GM20431 (cell line): ENCODE measurements at regions not wholly inside any gene's neighbourhood (a gene's known extent, or its start where the extent isn't known, plus 50 kb on each side); places are given as distances from the start of the nearest gene placed in this dataset.
"Not testable (repeated sequence)": the region's sequence is repeated elsewhere in the genome, so short reads cannot be mapped to it uniquely, and the experiment has no call there.

Experiments used
- in situ Hi-C: fragments of 300-500 bp; cut with MseI, MboI; formaldehyde crosslinking; loops from one replicate; pipeline ENCODE4 v1.15.0; 2020; ENCODE audit warnings: low sequenced_read_pairs; ENCODE audit not compliant: unreplicated experiment

DNA sequence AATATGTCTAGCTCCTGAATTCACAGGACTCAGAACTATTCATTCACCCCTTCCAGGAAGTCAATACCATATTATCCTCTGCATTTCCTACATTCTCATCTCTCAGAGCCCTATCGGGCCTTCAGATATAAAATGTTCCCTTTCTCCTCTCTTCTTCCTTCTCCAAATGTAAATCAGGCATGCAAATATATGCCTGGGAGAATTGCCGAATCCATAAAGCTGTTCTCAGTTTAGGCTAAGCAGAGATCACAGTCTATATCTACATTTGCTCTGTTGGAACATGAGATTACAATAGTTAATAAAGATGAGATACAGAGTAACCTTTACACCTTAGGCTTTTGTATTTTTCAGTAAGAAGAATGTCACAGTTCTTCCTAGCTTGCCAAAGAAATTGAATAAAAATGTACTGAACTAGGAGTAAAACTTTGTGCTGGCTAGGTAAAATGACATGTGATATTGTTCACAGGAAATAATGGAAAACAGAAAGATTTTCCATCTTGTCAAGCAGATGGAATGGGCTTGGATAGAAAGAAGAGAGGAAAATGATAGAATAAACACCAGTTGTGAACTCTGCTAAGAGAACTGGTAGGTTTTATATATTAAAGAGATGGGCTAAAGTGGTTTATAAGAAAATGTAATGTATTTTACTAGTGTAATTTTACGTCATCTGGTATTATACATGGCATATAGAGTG is 161.5 kb downstream of the NRIP1 start:
- in situ Hi-C loops = no loop called here

- in situ Hi-C loops = no loop called here
These were observed 163.3 kb downstream of the NRIP1 start for GRCh38 chr21:14901482-14901958.

DNA sequence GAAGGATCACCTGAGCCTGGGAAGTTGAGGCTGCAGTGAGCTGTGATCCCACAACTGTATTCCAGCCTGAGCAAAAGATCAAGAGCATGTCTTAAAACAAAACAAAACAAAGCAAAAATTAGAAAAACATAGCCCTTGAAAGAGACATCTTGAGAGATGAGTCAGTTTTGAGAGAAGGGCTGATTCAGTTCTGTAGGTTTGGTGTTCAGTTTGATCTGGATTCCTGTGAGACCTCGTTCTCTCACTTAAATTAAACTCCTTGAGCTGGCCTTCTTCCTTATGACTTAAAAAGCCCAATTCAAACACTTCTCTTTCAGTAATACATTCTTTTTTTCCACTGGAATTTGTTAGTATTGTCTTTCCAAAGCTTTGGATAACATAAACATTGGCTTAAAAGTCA is 164.2 kb downstream of the NRIP1 start:
- in situ Hi-C loops = no loop called here

GRCh38 chr21:14900058-14900457 is 164.7 kb downstream of the NRIP1 start:
- in situ Hi-C loops = no loop called here

DNA sequence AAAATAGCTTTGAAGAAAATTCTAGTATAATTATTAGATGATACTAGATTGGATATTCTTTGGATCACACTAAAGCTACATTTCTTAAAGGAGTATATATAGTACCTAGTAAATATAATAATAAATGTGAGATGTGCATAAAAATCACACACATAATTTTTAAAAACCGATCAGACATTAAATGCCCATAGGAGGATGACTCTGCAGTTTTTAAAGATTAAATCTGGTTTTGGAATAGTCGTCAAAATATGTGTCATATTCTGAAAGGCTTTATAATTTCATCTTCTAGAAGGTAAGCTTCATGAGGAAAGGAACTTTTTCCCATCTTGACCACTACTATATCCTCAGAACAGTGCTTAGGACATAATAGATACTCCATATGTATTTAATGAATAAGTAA is 169.0 kb downstream of the NRIP1 start:
- in situ Hi-C loops = no loop called here

DNA sequence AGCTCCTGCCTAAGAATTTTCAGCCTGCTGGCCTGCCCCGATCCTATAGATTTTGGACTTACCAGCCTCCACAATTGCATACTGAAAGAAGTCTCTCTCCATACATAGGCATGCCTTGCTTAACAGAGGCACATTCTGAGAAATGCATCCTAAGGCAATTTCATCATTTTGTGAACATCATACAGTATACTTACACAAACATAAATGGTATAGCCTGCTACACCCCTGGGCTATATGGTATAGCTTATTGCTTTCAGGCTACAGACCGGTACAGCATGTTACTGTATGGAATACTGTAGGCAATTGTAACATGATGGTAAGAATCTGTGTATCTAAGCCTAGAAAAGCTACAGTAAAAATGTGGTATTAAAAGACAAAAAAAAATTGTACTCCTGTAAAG is 174.7 kb downstream of the NRIP1 start:
- in situ Hi-C loops = no loop called here

DNA sequence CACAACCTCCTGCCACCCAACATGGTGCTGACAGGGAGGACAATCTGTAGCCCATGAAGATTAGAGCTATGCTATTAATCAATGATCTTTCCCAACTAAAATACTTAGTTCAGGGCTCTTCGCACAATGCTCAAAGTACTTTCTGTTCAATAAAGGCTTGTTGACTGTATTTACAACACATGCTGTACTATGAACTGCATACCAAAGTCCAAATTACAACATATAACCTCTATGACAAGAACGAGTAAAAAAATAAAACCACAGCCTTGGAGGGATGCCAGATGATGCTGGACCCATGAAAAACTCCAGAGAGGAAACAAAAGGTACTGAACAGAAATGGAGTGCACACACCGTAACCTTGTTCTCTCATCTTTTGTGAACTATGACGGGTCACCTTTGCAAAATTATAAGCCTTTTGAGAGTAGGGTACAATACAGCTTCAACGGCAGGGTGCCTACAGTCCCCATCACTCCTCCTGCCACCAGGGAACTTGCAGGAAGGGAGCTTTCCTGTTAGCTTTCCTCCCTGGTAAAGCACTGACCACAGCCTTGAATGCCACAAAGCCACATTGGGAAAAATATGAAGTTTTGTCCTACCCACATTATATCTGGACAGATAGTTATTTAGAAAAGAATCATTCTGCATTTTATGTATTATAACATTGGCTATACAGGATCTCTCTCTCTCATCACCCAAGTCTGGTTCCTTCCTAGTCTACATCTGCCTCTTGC is 175.6 kb downstream of the NRIP1 start:
- in situ Hi-C loops = no loop called here

DNA sequence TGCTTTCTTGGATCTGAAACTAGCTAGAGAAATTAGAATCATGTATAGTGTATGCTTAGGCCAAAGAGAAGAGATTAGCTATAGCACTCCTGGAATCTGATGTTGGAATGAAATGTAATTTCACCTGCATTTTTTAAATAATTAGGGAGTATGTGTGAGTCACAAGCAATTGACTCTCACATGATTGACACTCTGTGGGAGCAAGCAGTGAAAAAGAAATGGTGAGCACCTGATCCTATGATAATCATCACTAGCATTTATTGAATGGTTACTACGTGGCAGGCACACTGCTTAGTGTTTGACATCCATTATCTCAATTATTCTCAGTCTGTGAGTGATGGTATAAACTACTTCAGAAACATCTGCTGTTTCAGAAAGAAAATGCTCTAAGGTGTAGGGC is 176.6 kb downstream of the NRIP1 start:
- in situ Hi-C loops = no loop called here

DNA sequence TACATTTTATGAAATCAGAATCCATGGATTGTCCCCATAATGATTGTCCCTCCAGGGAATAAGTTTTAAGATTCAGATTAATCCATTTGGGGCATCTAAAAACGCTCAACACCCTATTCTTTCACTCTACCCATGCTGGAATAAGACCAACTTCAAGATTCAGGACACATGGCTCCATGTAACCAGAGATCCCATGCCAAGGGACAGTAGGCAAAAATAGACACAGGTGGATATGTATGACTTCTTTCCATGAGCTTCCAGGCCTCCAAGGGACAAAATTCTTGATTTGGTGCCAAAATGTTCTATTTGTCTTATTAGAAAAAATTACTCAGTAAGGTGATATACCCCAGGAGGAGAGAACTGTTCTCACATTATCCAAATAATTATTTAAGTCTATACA is 178.8 kb downstream of the NRIP1 start:
- in situ Hi-C loops = no loop called here

DNA sequence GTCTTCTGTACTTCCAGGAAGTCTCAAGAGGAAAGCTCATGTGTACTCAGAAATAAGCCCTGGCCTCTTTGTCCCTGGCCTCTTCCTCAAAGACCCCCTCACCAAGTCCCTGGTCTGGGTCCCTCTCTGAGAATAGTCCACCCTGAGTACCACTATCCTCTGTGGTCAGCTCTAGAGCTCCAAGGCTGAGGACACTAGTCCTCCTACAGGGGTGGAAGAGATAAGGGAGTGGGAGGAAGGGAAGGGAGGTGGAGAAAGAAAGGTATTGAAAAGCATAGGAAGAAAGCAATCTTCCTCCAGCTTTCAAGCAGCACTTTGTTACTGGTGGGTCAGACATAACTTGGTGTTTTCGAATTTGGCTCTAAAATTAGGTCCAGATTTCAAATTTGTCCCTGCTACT is 181.4 kb downstream of the NRIP1 start:
- in situ Hi-C loops = no loop called here

- in situ Hi-C loops = not testable (repeated sequence)
These were observed 182.3 kb downstream of the NRIP1 start for GRCh38 chr21:14882545-14882944.

GRCh38 chr21:14881863-14882499 is 182.8 kb downstream of the NRIP1 start:
- in situ Hi-C loops = no loop called here

GRCh38 chr21:14880922-14881321 is 183.9 kb downstream of the NRIP1 start:
- in situ Hi-C loops = no loop called here

DNA sequence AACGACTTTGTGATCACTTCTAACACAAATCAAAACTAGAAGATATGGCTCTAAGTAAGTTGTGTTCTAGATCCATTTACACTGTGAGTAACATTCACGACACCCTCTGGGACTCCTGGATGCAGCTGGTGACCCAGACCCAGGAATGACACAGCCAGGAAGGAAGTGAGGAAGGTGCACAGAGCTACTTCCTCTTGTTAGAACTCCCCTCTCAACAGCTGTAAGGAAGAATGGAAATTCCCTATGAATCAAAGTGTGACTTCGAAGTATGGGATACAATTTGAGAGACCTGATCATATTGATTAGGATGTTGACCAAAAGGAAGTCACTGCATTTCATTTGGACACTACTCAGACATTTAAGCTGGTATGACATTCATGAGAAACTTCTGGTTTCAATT is 185.3 kb downstream of the NRIP1 start:
- in situ Hi-C loops = no loop called here

- in situ Hi-C loops = no loop called here
These were observed 185.8 kb downstream of the NRIP1 start for GRCh38 chr21:14878971-14879370.

DNA sequence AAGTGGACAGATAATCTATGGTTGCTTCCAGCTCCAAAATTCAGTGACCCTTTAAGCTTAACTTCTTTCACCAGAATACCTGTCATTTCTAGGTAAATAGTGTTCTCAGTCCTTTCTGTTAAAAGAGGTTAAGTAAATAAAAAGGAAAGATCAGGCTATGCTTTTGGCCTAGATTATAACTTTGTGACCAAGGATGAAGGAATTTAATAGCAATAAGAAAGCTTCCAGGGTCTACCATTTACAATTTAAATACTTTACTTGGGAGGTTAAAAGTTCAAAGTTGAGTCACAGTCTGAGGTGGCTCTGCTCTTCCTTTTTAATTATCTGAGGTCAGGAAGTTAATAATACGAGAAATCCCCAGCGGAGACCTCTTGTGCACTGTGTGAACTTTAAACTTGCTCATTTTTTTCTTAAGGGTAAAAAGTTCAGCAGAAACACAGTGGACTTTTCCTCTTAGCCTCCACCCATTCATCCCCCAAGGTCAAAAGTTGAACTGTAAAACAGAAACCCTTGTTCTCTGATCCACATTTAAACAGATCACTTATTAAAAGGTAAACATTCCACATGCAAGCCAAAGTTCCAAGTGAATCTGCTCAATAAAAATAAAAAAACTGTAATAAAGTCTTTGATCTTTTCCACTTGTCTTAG is 187.1 kb downstream of the NRIP1 start:
- in situ Hi-C loops = no loop called here

DNA sequence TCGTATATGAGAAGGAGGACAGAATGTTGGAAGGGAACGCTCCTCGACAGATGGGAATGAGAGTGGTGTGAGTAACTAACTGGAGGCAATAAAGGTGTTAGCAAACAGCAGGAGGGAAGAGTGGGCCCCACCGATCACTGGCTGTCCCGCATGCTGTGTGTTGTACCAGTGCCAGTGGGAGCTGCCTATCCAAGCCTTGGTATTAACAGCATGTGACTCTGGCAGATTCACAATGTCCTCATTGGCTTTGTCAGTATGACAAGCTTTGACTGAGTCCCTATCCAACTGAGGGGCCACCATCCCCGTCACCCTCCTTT is 188.3 kb downstream of the NRIP1 start:
- in situ Hi-C loops = no loop called here

GRCh38 chr21:14875704-14876523 is 188.9 kb downstream of the NRIP1 start:
- in situ Hi-C loops = no loop called here

- in situ Hi-C loops = no loop called here
These were observed 189.6 kb downstream of the NRIP1 start for GRCh38 chr21:14875186-14875585.

DNA sequence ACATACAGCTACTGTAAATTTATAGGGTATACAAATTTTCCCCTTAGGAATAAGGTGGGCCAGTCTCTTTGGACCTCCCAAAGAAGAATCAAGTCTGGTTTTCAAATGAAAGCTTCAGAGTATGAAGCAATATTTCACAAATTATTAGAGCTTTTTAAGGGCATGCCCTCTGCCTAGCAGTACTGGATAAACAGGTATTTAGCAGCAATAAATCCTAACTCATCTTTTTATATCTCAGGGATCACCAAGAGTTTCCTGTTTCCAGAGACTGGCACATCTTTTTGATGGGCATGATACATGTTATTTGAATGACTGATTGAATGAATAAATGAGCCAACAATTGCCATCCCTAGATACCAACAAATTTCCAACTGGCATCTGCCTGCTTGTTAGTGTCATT is 190.4 kb downstream of the NRIP1 start:
- in situ Hi-C loops = no loop called here
